ENCODE measurements at regions not wholly inside any gene's neighbourhood (a gene's known extent, or its start where the extent isn't known, plus 50 kb on each side); places are given as distances from the start of the nearest gene placed in this dataset.

- H3K27ac ChIP-seq (ENCODE audit: low read depth, low read length) = no peak overlapping the region
- H3K4me2 ChIP-seq (ENCODE audit: insufficient read depth, low read length) = no peak overlapping the region
- DNase-seq (ENCODE audit: insufficient read length, low spot score, missing footprints) = no peak
- no peaks in the 10 kb centered on the region for H3K36me3 ChIP-seq (ENCODE audit: insufficient read depth, low read length)
- no peak for TF ChIP-seq CTCF (IDR thresholded peaks at IDR 0.05; ENCODE audit: extremely low read depth, low read depth, low read length)
- no peaks in the 10 kb centered on the region for H4K20me1 ChIP-seq (ENCODE audit: insufficient read depth, low read length)
- H3K79me2 ChIP-seq (ENCODE audit: insufficient read depth, low read length) = no peaks in the 10 kb centered on the region
- H3K27me3 ChIP-seq (ENCODE audit: insufficient read depth, low read length) = no peaks in the 10 kb centered on the region
- no peaks in the 10 kb centered on the region for H3K4me1 ChIP-seq (ENCODE audit: insufficient read depth, low read length)
- H3K4me3 ChIP-seq (ENCODE audit: insufficient read depth, low read length) = no peak overlapping the region
- H2AFZ ChIP-seq (ENCODE audit: low read length) = no peak overlapping the region
- H3K9me3 ChIP-seq (ENCODE audit: low read depth, low read length) = no peaks in the 10 kb centered on the region
Measured at GRCh38 chr1:61572046-61572445, 152.9 kb downstream of the TM2D1 start.

GRCh38 chr1:61570191-61570590 lies 154.8 kb downstream of the TM2D1 start:
- no peak for DNase-seq (ENCODE audit: insufficient read length, low spot score, missing footprints)

GRCh38 chr1:61569303-61569621 lies 155.7 kb downstream of the TM2D1 start:
- peaks cover 6% of the 10 kb centered on the region for H3K9me3 ChIP-seq (ENCODE audit: low read depth, low read length)
- no peaks in the 10 kb centered on the region for H3K27me3 ChIP-seq (ENCODE audit: insufficient read depth, low read length)
- no peak for DNase-seq (ENCODE audit: insufficient read length, low spot score, missing footprints)
- no peak overlapping the region for H2AFZ ChIP-seq (ENCODE audit: low read length)
- no peaks in the 10 kb centered on the region for H4K20me1 ChIP-seq (ENCODE audit: insufficient read depth, low read length)
- TF ChIP-seq CTCF (IDR thresholded peaks at IDR 0.05; ENCODE audit: extremely low read depth, low read depth, low read length) = no peak
- H3K4me3 ChIP-seq (ENCODE audit: insufficient read depth, low read length) = no peak overlapping the region
- no peak overlapping the region for H3K27ac ChIP-seq (ENCODE audit: low read depth, low read length)
- H3K4me1 ChIP-seq (ENCODE audit: insufficient read depth, low read length) = no peaks in the 10 kb centered on the region
- no peaks in the 10 kb centered on the region for H3K36me3 ChIP-seq (ENCODE audit: insufficient read depth, low read length)
- no peaks in the 10 kb centered on the region for H3K79me2 ChIP-seq (ENCODE audit: insufficient read depth, low read length)
- no peak overlapping the region for H3K4me2 ChIP-seq (ENCODE audit: insufficient read depth, low read length)

More at GRCh38 chr1:61570191-61570590, 154.8 kb downstream of the TM2D1 start:
- TF ChIP-seq CTCF (IDR thresholded peaks at IDR 0.05; ENCODE audit: extremely low read depth, low read depth, low read length) = no peak
- Histone ChIP-seq H4K20me1 (ENCODE audit: insufficient read depth, low read length) (no peaks in the 10 kb centered on the region), H3K4me1 (ENCODE audit: insufficient read depth, low read length) (no peaks in the 10 kb centered on the region), H3K27ac (ENCODE audit: low read depth, low read length) (no peak overlapping the region), H3K4me3 (ENCODE audit: insufficient read depth, low read length) (no peak overlapping the region), H3K4me2 (ENCODE audit: insufficient read depth, low read length) (no peak overlapping the region), H3K36me3 (ENCODE audit: insufficient read depth, low read length) (no peaks in the 10 kb centered on the region), H3K27me3 (ENCODE audit: insufficient read depth, low read length) (no peaks in the 10 kb centered on the region), H3K79me2 (ENCODE audit: insufficient read depth, low read length) (no peaks in the 10 kb centered on the region), H2AFZ (ENCODE audit: low read length) (no peak overlapping the region), H3K9me3 (ENCODE audit: low read depth, low read length) (peaks cover 6% of the 10 kb centered on the region)

- no peak for TF ChIP-seq CTCF (IDR thresholded peaks at IDR 0.05; ENCODE audit: extremely low read depth, low read depth, low read length)
- Histone ChIP-seq H4K20me1 (ENCODE audit: insufficient read depth, low read length) (no peaks in the 10 kb centered on the region), H3K4me2 (ENCODE audit: insufficient read depth, low read length) (no peak overlapping the region)
Measured at GRCh38 chr1:61568460-61569302, 156.3 kb downstream of the TM2D1 start.

More at GRCh38 chr1:61568460-61569302, 156.3 kb downstream of the TM2D1 start:
- Histone ChIP-seq H3K4me1 (ENCODE audit: insufficient read depth, low read length) (no peaks in the 10 kb centered on the region), H3K27me3 (ENCODE audit: insufficient read depth, low read length) (no peaks in the 10 kb centered on the region), H3K36me3 (ENCODE audit: insufficient read depth, low read length) (no peaks in the 10 kb centered on the region), H3K27ac (ENCODE audit: low read depth, low read length) (no peak overlapping the region), H3K9me3 (ENCODE audit: low read depth, low read length) (peaks cover 6% of the 10 kb centered on the region), H3K79me2 (ENCODE audit: insufficient read depth, low read length) (no peaks in the 10 kb centered on the region), H2AFZ (ENCODE audit: low read length) (no peak overlapping the region), H3K4me3 (ENCODE audit: insufficient read depth, low read length) (no peak overlapping the region)
- no peak for DNase-seq (ENCODE audit: insufficient read length, low spot score, missing footprints)
